Activated CD4-positive, alpha-beta T cell treated with anti-CD3 and anti-CD28 coated beads, Interleukin-10, Interleukin-2, amounts not matched to agents 100 ng/mL and 50 ng/mL, durations not matched to agents 16 hours and 8 hours (primary cell): ENCODE measurements at regions not wholly inside any gene's neighbourhood (a gene's known extent, or its start where the extent isn't known, plus 50 kb on each side); places are given as distances from the start of the nearest gene placed in this dataset.

Source experiments
- DNase-seq: peaks from one replicate; pipeline ENCODE4 v3.0.0-alpha.2; 2020

DNA sequence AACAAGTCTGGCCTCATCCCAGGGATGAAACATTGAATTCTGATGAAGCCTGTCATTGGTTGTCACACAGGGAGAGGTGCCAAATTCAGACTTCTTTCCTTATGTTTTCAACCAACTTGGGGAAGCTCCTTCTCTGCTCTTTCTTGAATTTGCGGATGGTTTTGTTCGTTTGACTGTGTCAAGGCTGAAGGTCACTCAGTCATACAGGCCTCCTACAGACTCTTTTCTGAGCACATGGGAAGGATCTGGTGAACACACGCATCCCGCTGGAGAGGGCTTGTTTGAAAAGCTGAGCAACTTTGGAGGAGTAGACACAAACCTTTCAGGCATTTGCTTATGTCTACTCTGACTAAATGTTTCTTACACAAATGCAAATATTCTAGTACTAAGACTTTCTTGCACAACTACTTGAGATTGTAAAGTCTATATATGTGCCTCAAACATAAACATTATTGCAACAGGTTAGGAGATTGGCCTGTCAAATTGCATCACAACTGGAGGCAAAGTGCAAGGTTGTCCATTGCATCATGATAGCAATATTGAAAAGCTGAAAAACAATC, 151.5 kb upstream of the NR3C1 start:
- no peak for DNase-seq

DNA sequence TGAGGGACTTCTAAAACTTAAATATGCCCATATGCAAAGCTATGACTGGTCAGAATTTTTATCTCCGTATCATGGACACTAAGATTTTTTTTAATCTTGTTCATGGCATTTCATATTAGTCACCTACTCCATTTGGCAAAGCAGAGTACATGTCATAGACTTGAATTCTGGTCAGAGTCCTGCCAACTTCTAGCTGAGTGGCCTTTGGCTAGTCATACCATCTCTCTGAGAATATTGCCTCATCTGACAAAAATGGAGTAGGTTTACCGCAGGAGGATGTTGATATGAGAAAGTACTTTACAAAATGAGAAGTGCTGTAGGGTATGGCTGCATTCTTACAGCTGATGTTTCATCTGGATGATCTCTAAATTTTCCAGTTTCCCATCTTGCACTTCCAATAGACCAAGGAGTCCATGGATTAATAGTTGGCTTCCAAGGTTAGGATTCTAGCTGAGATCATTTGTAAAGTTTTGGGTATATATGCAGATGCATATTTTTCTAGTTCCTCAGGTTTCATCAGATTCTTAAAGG, 150.8 kb upstream of the NR3C1 start:
- DNase-seq = no peak

DNA sequence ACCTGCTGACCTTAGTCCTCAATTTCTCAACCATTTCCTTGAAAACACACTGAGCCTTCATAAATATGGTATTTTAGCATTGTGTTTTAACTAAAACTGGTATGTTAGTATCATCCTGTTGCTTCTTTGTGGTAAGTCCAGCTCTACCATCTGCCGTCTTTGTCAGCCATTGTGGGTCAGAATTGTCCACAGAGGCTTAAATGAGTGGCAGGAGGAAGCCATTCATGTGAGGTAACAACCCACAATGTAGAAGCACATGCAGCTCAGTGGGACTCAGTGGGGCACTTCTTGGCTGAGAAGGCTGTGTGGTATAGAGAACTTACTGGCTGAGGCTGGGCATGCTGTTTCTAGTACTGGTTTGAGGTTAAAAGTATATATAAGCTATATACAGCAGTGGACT, 149.2 kb upstream of the NR3C1 start:
- no peak for DNase-seq

DNA sequence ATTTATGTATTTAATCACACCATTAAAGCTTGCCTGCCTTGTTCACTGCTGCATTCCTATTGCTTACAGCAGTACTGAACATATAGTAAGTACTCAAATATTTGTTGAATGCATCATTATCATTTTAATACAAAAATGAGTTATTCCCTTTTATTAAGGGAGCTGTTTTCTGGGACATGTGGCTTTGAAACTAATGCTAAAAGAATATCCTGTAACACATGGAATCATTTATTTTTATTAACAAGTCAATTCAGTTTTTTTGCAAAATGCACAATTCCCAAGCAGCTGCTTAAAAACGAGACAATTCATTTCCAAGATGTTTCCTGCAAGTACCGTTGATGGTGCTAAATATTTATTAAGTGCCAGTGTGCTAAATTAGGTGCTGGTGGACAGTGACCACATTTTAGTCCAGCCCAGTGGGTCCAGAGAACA, 148.3 kb upstream of the NR3C1 start:
- no peak for DNase-seq

DNA sequence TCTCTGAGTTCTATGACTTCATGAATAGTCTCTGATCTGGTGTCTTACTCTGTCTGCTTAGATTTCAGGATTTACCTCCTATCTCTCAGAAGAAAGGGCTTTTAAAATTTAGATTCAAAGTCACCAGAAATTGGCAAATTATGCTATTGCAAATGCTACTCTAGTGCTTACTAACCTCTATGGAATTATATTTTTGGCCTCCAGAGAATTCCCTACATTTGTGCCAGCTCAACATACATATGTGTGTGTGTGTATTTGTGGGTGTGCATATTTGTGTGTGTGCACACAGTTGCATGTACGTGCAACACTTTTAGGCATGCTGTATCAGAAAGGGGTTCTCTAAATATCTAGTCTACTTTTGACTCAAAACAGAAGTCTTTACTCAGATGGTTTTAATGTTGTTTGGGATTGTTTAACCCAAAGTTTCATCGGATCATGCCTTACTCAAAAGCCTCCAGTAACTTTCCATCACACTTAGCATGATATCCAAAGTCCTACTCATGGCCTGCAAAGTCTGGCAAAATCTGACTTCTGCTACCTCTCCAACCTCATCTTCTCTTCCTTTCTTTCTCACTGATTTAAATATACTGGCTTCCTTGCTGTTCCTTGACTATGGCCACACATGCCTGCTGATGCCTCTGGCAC, 147.6 kb upstream of the NR3C1 start:
- no peak for DNase-seq

DNA sequence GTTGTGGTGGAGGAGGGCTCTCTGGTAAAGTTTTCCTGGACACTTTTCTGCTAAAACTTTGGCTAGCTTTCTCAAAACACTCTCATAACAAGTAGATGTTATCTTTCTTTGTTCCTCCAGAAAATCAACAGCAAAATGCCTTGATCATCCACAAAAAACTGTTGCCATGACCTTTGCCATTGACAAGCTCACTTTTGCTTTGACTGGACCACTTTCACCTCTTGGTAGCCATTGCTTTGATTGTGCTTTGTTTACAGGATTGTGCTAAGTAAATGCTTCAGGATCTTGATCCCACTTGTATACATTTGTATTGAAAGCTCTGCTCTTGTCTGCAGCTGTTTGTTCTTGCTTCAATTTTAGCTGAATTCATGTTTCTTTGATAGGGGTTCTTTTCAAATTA, 143.9 kb upstream of the NR3C1 start:
- DNase-seq = no peak

DNA sequence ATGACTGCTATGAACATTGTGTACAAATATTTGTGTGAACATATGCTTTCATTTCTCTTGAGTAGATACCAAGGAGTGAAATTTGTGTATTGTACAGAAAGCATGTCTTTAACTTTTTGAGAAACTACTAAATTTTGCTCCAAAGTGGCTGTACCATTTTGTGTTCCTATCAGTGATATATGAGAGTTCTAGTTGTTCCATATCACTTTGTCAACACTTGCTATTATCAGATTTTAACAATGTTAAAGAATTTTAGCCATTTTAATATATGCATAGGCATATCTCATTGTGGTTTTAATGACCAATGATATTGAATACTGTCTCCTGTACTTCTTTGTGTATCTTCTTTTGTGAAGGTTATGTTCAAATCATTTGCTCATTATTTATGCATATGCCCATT, 142.9 kb upstream of the NR3C1 start:
- no peak for DNase-seq

DNA sequence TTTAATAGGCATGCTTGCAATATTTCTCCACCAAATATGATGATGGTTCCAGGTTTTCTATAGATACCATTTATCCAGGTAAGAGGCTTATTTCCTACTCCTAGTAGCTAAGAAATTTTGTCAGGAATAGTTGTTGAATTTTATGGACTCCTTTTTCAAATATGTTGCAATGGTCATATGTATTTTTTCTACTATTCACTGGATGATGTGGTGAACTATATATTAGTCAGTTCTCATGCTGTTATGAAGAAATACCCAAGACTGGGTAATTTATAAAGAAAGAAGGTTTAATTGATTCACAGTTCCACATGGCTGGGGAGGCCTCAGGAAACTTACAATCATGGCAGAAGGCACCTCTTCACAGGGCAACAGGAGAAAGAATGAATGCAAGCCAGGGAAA, 141.1 kb upstream of the NR3C1 start:
- no peak for DNase-seq

DNA sequence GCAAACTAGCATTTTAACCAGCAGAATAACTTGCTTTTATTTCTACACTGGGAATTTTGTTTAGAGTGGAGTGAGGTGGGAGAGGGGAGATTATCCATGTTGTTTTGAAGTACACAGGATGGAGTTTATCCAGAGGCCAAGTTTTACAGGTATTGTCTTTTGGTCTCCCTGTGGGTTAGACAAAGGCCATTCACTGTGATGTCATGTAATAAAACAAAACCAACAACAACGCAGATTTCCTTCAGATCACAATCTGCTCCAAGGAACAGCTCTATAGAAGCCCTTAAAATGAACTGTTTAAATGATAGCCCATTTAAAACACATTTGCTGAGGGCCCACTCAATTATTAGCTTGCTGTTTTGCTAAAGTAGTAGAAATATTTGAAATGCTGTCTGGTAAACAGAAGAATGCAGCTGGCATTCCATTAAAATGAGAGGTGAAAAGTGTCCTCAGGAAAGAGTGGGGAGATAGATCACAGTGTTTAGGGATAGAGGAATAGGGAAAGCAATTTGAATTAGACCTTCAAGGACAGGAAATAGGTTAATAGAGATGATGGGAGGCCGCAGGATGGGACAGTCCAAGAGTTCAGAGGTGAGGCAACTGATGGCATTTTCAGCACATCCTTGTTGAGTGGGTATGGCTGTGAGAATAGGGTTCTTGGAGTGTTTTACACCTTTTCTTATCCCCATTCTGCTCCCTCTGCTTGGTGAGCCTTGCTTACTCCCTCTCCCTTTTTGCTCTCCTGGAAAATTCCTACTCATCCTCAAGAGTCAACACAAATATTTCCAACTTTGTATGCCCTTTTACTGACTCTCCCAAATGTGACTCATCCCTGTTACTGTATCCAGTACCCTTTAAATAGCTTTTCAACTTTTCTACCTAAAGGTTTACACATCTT, 140.1 kb upstream of the NR3C1 start:
- no peak for DNase-seq

DNA sequence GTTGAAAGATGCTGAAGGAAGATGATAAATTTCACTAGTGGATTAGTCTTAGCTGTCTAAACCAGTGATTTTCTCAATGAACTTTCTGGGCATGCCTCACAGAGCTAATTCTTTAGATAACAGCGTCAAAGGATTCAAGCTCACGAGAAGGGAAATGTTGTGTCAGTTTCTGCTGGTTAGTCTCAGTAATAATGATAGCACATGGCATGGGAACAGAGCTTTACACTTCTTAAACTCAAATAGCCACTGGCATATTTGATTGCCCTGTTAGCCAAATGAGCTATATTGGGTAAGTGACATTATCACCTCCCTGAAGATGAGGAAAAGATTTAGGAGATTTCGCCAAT, 139.3 kb upstream of the NR3C1 start:
- no peak for DNase-seq

DNA sequence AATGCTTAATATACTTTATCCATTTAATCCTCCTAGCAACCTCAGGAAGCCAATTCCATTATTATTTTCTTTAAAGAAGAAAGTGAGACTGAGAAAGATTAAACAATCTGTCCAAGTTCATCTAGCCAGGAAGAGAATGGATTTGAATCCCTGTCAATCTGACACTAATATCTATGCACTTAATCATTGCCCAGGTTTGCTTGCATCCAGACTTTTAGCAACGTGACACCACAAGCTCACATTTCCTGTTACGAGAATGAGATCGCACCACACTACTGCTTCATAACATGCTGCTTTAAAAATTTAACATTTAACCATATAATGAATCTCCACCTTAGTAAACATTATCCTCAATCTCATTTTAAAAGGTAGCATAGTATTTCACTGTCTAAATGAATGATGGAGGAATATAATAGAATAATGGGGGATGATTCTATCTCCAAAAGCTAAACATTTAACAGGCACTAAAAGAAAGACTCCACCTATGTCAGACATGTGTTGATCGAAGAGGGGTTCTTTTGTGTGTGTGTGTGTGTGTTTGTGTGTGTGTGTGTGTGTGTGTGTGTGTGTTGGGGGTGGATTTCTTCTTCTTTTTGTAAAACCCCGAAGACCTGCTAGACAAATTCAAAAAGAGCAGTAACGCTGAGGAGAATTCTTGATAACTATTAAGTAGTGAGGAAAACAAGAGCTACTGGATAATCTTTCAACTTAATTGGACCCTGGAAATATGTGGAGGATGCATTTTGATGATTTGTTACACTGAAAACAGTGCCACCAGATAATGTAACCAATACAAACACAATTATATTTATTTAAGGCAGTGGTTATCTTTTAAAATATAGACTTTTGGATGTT, 138.7 kb upstream of the NR3C1 start:
- no peak for DNase-seq

DNA sequence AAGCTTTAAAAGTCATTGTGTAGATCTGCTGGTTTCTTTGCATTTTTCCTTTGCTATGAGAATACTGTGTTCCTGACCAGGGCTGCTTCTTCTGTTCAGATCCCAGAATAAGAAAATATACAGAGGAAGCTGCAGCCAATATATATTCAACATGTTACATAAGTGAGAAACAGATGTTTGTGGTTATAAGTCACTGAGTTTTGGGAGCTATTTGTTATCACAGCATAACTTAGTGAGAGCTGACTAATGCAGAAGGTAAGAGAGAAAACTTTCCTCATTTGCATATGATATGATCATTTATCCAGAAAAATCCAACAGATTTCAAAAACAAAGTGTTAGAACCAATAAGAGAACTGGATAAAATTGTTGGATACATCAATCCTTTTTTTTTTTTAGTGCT, 136.3 kb upstream of the NR3C1 start:
- DNase-seq = no peak

DNA sequence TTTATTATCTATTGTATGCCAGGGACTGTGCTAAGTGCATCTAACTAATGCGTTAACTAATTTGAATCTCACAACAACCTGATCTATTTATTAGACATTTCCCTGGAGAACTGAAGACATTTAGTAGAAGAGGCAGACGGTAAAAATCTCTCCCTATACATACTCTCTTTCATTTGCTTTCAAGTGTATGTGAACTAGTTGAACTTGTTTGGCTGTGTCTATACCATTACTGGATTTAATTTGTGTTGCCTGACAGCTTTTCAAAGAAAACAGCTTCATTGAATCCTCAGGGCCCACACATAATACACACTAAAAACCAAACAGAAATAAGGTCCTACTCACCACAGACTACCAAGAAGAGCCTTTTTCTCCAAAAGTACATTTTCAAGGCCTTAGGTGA, 133.6 kb upstream of the NR3C1 start:
- DNase-seq = no peak

DNA sequence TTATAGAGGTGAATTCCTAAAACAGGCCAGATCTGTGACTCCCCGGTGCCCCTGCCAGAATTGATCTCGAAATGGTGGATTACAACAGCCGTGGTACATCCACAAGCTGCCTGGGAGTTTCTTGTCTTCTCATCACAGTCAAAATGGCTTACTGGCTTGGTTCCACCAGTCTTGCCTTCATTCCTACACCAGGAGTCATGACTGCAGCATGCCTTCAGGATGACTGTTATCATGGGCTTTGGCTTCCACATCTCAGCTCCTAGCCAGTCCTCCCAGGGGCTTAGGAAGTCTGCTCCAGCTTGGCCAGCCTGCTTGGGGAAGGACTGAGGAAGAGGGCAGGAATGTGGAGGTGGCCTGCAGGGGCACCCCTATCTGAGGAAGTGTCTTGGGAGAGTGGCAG, 132.9 kb upstream of the NR3C1 start:
- no peak for DNase-seq

DNA sequence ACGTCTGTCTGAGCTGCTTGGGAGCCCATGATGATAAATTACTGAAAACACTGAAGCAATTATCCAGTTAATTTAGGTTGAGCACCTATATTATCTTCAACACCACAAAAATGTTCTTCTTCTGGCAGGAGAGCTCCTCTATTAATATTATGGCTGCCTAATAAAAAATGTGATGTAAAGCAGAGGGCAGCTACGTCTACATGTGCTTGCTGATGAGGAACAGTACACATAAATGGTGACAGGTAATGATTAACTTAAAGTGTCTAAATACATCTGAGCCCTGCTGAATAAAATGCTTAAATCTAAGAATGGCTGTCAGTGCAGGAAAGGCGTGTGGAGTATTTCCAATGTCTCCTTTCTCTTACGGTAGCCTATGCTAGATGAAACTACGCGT, 131.3 kb upstream of the NR3C1 start:
- no peak for DNase-seq

DNA sequence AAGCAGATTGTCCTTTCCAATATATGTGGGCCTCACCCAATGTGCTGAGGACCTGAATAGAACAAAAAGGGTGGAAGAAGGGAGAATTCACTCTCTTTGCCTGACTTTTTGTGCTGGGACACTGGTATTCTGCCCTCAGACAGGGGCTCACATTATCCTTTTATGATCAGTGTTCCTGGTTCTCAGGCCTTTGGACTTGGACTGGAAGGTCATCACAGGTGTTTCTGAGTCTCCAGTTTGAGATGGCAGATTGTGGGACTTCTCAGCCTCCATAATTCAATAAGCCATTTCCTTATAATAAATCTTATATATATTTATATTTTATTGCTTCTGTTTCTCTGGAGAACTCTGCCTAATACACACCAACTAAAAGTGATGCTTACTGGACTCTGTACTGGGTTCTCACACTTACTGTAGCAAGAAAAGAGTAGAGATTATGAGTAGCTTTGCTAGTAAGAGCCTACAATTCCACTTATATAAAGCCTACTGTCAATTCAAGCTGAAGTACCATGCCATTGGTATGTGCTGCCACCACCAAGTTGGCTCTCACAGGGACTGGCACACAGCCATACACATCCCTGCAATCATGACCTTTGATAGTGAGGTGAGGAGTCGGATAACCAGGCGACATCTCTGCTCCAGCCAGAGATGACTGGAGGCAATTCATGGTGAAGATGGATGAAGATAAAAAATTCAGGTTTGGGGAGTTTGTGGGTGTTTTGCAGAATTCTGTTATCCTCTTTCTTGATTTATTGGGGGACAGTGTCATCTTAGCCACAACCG, 130.7 kb upstream of the NR3C1 start:
- no peak for DNase-seq

DNA sequence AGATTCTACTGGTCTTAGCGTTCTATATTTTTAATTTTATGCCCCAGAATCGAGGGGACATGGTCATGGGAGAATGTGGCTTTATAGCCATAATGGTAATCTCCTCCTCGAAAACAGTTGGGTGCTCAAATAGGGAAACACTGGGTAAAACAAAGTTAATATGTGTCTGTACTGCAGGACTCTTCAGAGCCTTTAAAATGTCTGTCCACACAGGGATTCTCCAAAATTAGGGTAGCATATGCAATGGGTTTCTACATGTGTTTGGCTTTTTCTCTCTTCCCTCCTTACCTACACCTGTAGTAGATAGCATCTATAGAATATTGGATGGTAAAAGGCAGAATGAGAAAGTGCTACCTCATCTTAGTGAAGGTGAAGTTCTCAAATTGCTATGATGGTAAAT, 130.0 kb upstream of the NR3C1 start:
- DNase-seq = no peak

DNA sequence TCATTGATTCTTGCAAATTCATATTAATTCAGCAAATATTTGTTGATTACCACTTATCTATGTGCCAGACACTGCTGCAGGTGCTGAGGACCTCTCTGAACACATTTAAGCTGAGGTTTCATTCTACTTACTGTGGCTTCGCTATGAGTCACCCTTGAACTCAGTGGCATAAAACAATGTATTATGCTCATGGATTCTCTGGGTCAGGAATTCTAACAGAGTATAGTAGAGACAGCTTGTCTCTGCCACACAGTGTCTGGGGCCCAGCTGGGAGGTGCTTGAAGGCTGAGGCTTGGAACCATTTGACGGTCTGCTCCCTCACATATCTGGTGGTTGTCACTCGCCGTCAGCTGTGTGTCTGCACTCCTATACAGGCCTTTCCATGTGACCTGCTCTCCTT, 124.3 kb upstream of the NR3C1 start:
- peak; percentile 16 for DNase-seq

DNA sequence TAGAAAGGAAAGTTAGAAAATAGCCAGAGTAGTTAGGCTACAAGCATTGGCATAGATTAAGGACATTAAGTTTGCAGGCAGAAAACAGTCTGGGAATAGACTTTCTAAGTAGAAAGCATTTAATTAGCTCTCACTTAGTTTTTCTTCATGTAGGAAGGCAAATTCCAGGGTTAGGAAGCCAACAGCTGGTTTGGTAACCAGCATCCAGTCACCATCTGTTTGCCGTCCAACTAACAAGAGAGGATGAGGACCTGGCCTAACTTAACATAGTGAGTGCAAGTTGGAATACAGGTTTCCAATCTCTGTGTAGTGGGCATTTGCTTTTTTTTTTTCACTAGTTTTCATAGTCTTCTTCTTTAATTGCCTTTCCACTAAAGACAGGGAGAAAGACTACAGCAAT, 121.7 kb upstream of the NR3C1 start:
- no peak for DNase-seq

DNA sequence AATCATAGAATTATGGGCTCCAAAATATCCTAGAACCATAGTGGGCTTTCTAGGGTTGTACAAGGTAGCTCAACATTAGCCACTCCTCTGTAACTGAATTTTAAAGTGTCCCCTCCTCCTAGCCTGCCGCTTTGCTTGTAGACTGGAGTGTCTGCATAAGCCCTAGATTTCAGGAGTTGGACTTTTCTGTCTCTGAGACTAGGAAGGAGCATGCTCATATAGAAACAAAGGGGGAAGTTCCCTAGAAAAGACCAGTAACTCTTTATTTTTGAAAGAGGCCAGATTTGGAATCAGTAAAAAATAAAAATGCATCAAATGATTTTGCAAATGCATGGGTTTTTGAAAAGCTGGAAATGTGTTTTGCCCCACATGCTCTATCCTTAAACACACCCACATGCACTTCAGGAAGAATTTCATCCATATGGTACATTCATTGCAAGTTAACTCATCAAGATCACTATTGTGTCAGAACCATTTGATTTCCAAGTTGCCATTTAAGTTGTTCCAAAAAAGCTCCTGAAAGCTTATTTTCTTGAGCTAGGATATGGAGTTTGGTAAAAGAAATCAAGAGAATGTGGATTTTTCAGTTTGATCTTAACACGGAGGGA, 121.0 kb upstream of the NR3C1 start:
- DNase-seq = no peak

DNA sequence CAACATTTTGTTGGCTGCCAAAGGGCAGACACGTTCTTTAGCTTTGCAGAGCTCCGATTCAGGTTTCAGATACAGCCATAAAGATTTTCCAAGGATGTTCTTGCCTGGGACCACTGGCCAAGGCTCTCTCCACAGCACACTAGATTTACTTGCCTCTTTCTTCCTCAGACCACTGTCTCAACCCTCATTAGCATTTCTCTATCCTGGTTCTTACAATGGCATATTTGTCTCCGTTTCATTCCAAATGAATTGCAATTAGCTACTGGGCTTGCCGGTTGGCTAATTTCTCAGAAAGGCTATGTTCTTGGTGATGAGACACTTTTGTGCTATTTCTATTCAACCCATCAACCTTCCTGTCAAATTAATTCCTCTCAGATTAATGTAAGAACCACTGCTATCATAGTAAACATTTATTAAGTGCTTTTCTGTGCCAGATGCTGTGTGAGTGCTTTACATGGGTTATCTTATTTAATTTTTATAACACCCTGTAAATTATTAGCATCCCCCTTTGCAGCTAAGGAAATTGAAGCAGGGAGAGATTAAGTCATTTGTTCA, 118.4 kb upstream of the NR3C1 start:
- DNase-seq = no peak

DNA sequence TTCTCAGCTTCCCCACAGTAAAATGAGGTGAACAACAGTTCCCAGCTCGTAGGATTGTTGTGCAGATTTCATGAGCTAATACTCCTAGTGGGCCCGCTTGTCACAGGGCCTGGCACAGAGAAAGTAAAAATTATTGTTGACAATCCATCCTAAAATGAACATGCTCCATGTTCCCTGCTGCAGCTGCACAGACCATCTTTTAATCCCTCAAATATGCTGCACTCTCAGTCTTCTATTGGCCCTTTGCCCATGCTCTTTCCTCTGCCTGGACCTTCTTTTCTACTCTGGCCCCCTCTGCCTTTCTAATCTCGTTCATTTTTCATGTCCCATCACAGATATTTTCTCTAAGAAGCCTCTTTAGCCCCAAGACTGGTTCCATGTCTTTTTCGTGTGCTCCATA, 117.7 kb upstream of the NR3C1 start:
- no peak for DNase-seq
